ENCODE measurements at regions not wholly inside any gene's neighbourhood (a gene's known extent, or its start where the extent isn't known, plus 50 kb on each side); places are given as distances from the start of the nearest gene placed in this dataset.
"Not testable (repeated sequence)": the region's sequence is repeated elsewhere in the genome, so short reads cannot be mapped to it uniquely, and the experiment has no call there.

- peaks cover 18% of the 10 kb centered on the region for H3K9me3 Mint-ChIP-seq
- H3K4me1 Mint-ChIP-seq (ENCODE audit: low read depth), result no peaks in the 10 kb centered on the region
These were observed 1710.1 kb downstream of the SI start for GRCh38 chr3:163368168-163368567.

GRCh38 chr3:163364717-163365116, 1713.6 kb downstream of the SI start:
- intact Hi-C loops (cut with micrococcal nuclease), result no loop called here
- no peaks in the 10 kb centered on the region for H3K36me3 Mint-ChIP-seq (ENCODE audit: low read depth)
- H3K27ac Mint-ChIP-seq, result no peak overlapping the region

More at GRCh38 chr3:163368168-163368567, 1710.1 kb downstream of the SI start:
- no peak overlapping the region for H3K27ac Mint-ChIP-seq
- H3K36me3 Mint-ChIP-seq (ENCODE audit: low read depth), result no peaks in the 10 kb centered on the region
- no peaks in the 10 kb centered on the region for H3K27me3 Mint-ChIP-seq
- intact Hi-C loops (cut with micrococcal nuclease), result no loop called here
- H3K4me3 Mint-ChIP-seq, result no peak overlapping the region

GRCh38 chr3:163362151-163362550, 1716.1 kb downstream of the SI start:
- H3K27ac Mint-ChIP-seq, result no peak overlapping the region
- no peaks in the 10 kb centered on the region for H3K27me3 Mint-ChIP-seq
- H3K9me3 Mint-ChIP-seq, result peaks cover 24% of the 10 kb centered on the region
- intact Hi-C loops (cut with micrococcal nuclease), result no loop called here
- no peaks in the 10 kb centered on the region for H3K4me1 Mint-ChIP-seq (ENCODE audit: low read depth)
- H3K4me3 Mint-ChIP-seq, result no peak overlapping the region
- H3K36me3 Mint-ChIP-seq (ENCODE audit: low read depth), result no peaks in the 10 kb centered on the region

More at GRCh38 chr3:163364717-163365116, 1713.6 kb downstream of the SI start:
- peaks cover 14% of the 10 kb centered on the region for H3K9me3 Mint-ChIP-seq
- H3K4me3 Mint-ChIP-seq, result no peak overlapping the region
- H3K4me1 Mint-ChIP-seq (ENCODE audit: low read depth), result no peaks in the 10 kb centered on the region
- H3K27me3 Mint-ChIP-seq, result no peaks in the 10 kb centered on the region

GRCh38 chr3:163361357-163361878, 1716.9 kb downstream of the SI start:
- H3K27me3 Mint-ChIP-seq; H3K4me1 Mint-ChIP-seq (ENCODE audit: low read depth); intact Hi-C loops (cut with micrococcal nuclease); H3K27ac Mint-ChIP-seq; H3K4me3 Mint-ChIP-seq; H3K36me3 Mint-ChIP-seq (ENCODE audit: low read depth): not testable (repeated sequence)
- peaks cover 31% of the 10 kb centered on the region for H3K9me3 Mint-ChIP-seq

- Mint-ChIP-seq H3K9me3 (peaks cover 11% of the 10 kb centered on the region), H3K4me3 (no peak overlapping the region), H3K4me1 (ENCODE audit: low read depth) (no peaks in the 10 kb centered on the region), H3K27ac (no peak overlapping the region), H3K36me3 (ENCODE audit: low read depth) (no peaks in the 10 kb centered on the region), H3K27me3 (no peaks in the 10 kb centered on the region)
- intact Hi-C loops (cut with micrococcal nuclease), result no loop called here
These were observed 1730.4 kb downstream of the SI start for GRCh38 chr3:163347944-163348343.

DNA sequence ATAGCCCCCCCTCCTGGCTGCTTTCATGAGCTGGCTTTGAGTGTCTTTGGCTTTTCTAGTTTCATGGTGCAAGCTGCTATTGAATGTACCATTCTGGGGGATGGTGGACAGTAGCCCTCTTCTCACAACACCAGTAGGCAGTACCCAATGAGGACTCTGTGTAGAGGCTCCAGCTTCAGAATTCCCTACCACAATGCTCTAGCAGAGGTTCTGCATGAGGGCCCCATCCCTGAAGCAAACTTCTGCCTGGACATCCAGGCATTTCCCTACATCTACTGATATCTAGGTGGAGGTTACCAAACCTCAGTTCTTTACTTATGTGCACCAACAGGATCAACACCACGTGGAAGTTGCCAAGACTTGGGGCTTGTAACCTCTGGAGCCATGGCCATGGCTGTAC, 1742.9 kb downstream of the SI start:
- H3K4me1 Mint-ChIP-seq (ENCODE audit: low read depth), result no peaks in the 10 kb centered on the region
- intact Hi-C loops (cut with micrococcal nuclease), result no loop called here
- no peak overlapping the region for H3K27ac Mint-ChIP-seq
- no peaks in the 10 kb centered on the region for H3K36me3 Mint-ChIP-seq (ENCODE audit: low read depth)
- peaks cover 25% of the 10 kb centered on the region for H3K9me3 Mint-ChIP-seq
- H3K27me3 Mint-ChIP-seq, result no peaks in the 10 kb centered on the region
- no peak overlapping the region for H3K4me3 Mint-ChIP-seq

- H3K27ac Mint-ChIP-seq, result no peak overlapping the region
These were observed 1749.6 kb downstream of the SI start for GRCh38 chr3:163328680-163329079.

DNA sequence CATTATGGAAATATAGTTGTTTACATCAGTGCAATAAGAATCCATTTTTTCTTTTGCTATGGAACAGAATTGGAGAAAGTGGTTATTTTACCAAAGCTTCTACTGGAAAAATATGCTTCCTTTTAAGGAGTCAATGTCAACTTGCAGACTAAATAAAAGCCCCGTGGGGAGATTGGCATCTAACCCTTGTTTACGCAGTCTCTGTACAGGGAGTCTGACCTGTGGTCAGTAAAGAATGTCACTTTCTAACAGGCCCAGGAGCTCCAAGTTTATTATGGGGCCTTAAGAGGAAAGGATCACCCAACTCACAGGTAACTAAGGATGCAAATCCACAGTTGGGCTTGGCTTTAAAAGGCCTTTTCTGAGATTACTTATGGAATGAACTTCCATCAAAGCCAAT, 1751.2 kb downstream of the SI start:
- Mint-ChIP-seq H3K9me3 (peaks cover 44% of the 10 kb centered on the region), H3K27ac (no peak overlapping the region), H3K4me3 (no peak overlapping the region), H3K4me1 (ENCODE audit: low read depth) (no peaks in the 10 kb centered on the region), H3K36me3 (ENCODE audit: low read depth) (no peaks in the 10 kb centered on the region), H3K27me3 (no peaks in the 10 kb centered on the region)
- intact Hi-C loops (cut with micrococcal nuclease), result no loop called here

More at GRCh38 chr3:163328680-163329079, 1749.6 kb downstream of the SI start:
- Mint-ChIP-seq H3K9me3 (peaks cover 39% of the 10 kb centered on the region), H3K4me1 (ENCODE audit: low read depth) (no peaks in the 10 kb centered on the region), H3K27me3 (no peaks in the 10 kb centered on the region), H3K36me3 (ENCODE audit: low read depth) (no peaks in the 10 kb centered on the region), H3K4me3 (no peak overlapping the region)
- intact Hi-C loops (cut with micrococcal nuclease), result no loop called here

- no peaks in the 10 kb centered on the region for H3K4me1 Mint-ChIP-seq (ENCODE audit: low read depth)
- H3K27ac Mint-ChIP-seq, result no peak overlapping the region
- no peaks in the 10 kb centered on the region for H3K36me3 Mint-ChIP-seq (ENCODE audit: low read depth)
- H3K9me3 Mint-ChIP-seq, result peaks cover 16% of the 10 kb centered on the region
- no peak overlapping the region for H3K4me3 Mint-ChIP-seq
- no peaks in the 10 kb centered on the region for H3K27me3 Mint-ChIP-seq
- intact Hi-C loops (cut with micrococcal nuclease), result no loop called here
These were observed 1762.5 kb downstream of the SI start for GRCh38 chr3:163315786-163316185.

DNA sequence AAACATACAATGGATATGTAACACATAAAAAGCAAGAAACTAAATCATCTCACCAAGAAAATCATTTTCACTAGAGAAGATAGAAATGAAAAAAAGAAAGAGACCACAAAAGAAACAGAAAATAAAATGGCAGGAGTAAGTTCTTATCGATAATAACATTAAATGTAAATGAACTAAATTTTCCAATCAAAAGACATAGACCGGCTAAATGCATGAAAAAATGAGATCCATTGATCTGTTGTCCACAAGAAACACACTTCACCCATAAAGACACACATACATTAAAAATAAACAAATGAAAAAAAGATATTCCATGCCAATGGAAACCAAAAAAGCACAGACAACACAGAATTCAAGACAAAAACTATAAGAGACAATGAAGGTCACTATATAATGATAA, 1771.9 kb downstream of the SI start:
- Mint-ChIP-seq H3K36me3 (ENCODE audit: low read depth) (no peaks in the 10 kb centered on the region), H3K4me1 (ENCODE audit: low read depth) (no peaks in the 10 kb centered on the region), H3K4me3 (no peak overlapping the region), H3K27ac (no peak overlapping the region), H3K9me3 (peaks cover 61% of the 10 kb centered on the region), H3K27me3 (no peaks in the 10 kb centered on the region)
- intact Hi-C loops (cut with micrococcal nuclease), result no loop called here

GRCh38 chr3:163273694-163274093, 1777.1 kb downstream of the OTOL1 start:
- Mint-ChIP-seq H3K9me3 (no peaks in the 10 kb centered on the region), H3K27ac (no peak overlapping the region), H3K4me3 (no peak overlapping the region), H3K4me1 (ENCODE audit: low read depth) (no peaks in the 10 kb centered on the region), H3K27me3 (no peaks in the 10 kb centered on the region), H3K36me3 (ENCODE audit: low read depth) (no peaks in the 10 kb centered on the region)
- intact Hi-C loops (cut with micrococcal nuclease), result no loop called here

DNA sequence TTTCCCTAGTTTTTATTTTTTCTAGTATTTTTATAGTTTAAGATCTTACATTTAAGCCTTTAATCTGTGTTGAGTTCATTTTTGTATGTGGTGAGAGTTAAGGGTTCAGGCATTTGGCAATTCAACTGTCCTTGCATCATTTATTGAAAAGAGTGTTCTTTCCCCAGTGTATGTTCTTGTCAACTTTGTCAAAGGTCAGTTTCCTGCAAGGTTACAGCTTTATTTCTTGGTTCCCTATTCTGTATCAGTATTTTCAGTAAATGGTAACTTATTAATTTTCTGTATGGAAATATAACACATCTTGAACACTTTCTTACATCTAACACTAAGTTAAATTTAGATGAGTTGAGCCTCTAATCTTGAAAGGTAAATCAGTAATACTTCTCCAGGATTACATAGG, 1770.1 kb downstream of the OTOL1 start:
- H3K27me3 Mint-ChIP-seq, result no peaks in the 10 kb centered on the region
- H3K27ac Mint-ChIP-seq, result no peak overlapping the region
- peaks cover 27% of the 10 kb centered on the region for H3K9me3 Mint-ChIP-seq
- H3K36me3 Mint-ChIP-seq (ENCODE audit: low read depth), result no peaks in the 10 kb centered on the region
- no peak overlapping the region for H3K4me3 Mint-ChIP-seq
- intact Hi-C loops (cut with micrococcal nuclease), result no loop called here
- H3K4me1 Mint-ChIP-seq (ENCODE audit: low read depth), result no peaks in the 10 kb centered on the region

GRCh38 chr3:163261618-163262017, 1765.0 kb downstream of the OTOL1 start:
- intact Hi-C loops (cut with micrococcal nuclease), result no loop called here
- Mint-ChIP-seq H3K27me3 (no peaks in the 10 kb centered on the region), H3K36me3 (ENCODE audit: low read depth) (no peaks in the 10 kb centered on the region)

GRCh38 chr3:163261056-163261455, 1764.4 kb downstream of the OTOL1 start:
- Mint-ChIP-seq H3K4me1 (ENCODE audit: low read depth) (no peaks in the 10 kb centered on the region), H3K4me3 (no peak overlapping the region), H3K9me3 (peaks cover 25% of the 10 kb centered on the region), H3K27ac (no peak overlapping the region), H3K36me3 (ENCODE audit: low read depth) (no peaks in the 10 kb centered on the region), H3K27me3 (no peaks in the 10 kb centered on the region)
- intact Hi-C loops (cut with micrococcal nuclease), result no loop called here

More at GRCh38 chr3:163261618-163262017, 1765.0 kb downstream of the OTOL1 start:
- H3K4me1 Mint-ChIP-seq (ENCODE audit: low read depth), result no peaks in the 10 kb centered on the region
- H3K27ac Mint-ChIP-seq, result no peak overlapping the region
- H3K4me3 Mint-ChIP-seq, result no peak overlapping the region
- H3K9me3 Mint-ChIP-seq, result peaks cover 27% of the 10 kb centered on the region

DNA sequence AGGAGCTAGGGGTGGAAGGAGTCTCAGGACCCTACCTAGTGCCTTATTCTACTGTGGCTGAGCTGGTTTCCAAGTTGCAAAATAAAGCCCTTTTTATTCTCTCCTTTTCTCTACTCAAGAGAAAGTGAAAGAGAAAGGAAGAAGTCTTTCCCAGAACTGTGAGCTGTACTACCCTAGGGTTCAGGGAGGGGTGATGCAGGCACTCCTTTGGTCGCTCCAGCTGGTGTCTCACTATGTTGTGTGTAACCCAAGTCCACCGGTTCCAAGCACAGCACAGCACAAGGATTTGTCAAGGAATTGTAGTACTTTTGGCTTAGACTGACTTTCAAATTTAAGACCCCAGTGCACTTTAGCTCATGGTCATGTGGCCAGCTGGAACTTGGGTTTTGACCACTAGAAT, 1721.7 kb downstream of the OTOL1 start:
- no peaks in the 10 kb centered on the region for H3K36me3 Mint-ChIP-seq (ENCODE audit: low read depth)
- H3K4me3 Mint-ChIP-seq, result no peak overlapping the region
- intact Hi-C loops (cut with micrococcal nuclease), result no loop called here
- H3K27ac Mint-ChIP-seq, result no peak overlapping the region
- H3K9me3 Mint-ChIP-seq, result peaks cover 25% of the 10 kb centered on the region
- H3K4me1 Mint-ChIP-seq (ENCODE audit: low read depth), result no peaks in the 10 kb centered on the region
- H3K27me3 Mint-ChIP-seq, result no peaks in the 10 kb centered on the region

Data from dendritic cell treated with granulocyte-macrophage colony-stimulating factor and Interleukin-4, amounts not matched to agents 40 ng/mL and 50 ng/mL, for 4 days (primary cell).